KMS-11 (cell line): ENCODE measurements at regions not wholly inside any gene's neighbourhood (a gene's known extent, or its start where the extent isn't known, plus 50 kb on each side); places are given as distances from the start of the nearest gene placed in this dataset.

Experiments
- H2AFZ ChIP-seq: fragments of 200-600 bp; sonication (generic); 2 replicates; pipeline ENCODE4 v1.6.1; 2016; ENCODE audit warnings: antibody characterized with exemption, mixed run types, low read depth
- H3K27ac ChIP-seq: fragments of 200-600 bp; sonication (generic); 2 replicates; pipeline ENCODE4 v1.6.1; 2016; ENCODE audit warnings: mild to moderate bottlenecking, mixed run types
- H3K27me3 ChIP-seq: fragments of 200-600 bp; sonication (generic); 2 replicates; pipeline ENCODE4 v1.6.1; 2017; ENCODE audit warnings: mild to moderate bottlenecking, low read depth, mixed run types, moderate library complexity; ENCODE audit not compliant: insufficient read depth
- H3K36me3 ChIP-seq: fragments of 200-600 bp; sonication (generic); 2 replicates; pipeline ENCODE4 v1.6.1; 2017; ENCODE audit warnings: mild to moderate bottlenecking, mixed run types; ENCODE audit not compliant: insufficient read depth
- H3K4me1 ChIP-seq: fragments of 200-600 bp; sonication (generic); 2 replicates; pipeline ENCODE4 v1.6.1; 2016; ENCODE audit warnings: mild to moderate bottlenecking, low read depth, mixed run types; ENCODE audit not compliant: poor library complexity, severe bottlenecking
- H3K4me2 ChIP-seq: fragments of 200-600 bp; sonication (generic); 2 replicates; pipeline ENCODE4 v1.7.0; 2016; ENCODE audit warnings: mild to moderate bottlenecking, mixed run types
- H3K4me3 ChIP-seq: fragments of 200-600 bp; sonication (generic); IDR thresholded peaks from 2 replicates; pipeline ENCODE4 v1.6.1; 2017; ENCODE audit warnings: low read depth, low read length, mixed read lengths; ENCODE audit not compliant: insufficient read depth
- H3K79me2 ChIP-seq: fragments of 200-600 bp; sonication (generic); 2 replicates; pipeline ENCODE4 v1.6.1; 2016; ENCODE audit warnings: low read depth, mixed run types; ENCODE audit not compliant: insufficient read depth
- H3K9ac ChIP-seq: fragments of 200-600 bp; sonication (generic); 2 replicates; pipeline ENCODE4 v1.6.1; 2016; ENCODE audit warnings: mild to moderate bottlenecking, mixed run types
- H4K20me1 ChIP-seq: fragments of 200-600 bp; sonication (generic); 2 replicates; pipeline ENCODE4 v1.6.1; 2016; ENCODE audit warnings: mild to moderate bottlenecking, mixed run types; ENCODE audit not compliant: insufficient read depth
- TF ChIP-seq, protein P1 (sequence below): fragments of 200-600 bp; sonication (generic); conservative IDR thresholded peaks from 2 replicates; pipeline ENCODE4 v1.6.1; 2017; ENCODE audit warnings: low read depth, mild to moderate bottlenecking, antibody characterized with exemption, low read length, moderate library complexity, mixed read lengths

DNA sequence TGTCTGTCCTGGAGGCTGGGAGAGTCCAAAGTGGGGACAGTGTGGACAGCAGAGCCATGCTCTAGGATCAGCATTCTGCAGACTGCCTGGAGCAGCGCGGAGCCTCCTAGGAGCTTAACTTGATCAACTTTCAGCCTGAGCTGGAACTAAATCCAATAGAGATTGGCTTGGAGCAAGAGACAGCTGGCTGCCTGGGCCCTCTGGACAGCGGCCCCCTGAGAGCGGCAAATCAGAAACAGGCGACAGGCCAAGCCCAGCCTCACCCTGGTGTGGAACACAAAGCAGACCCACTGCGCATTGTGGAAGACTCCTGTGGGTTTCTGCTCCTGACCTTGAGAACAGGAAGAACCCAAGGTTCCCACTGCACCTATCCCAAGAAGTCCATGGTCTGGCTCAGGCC is 462.2 kb downstream of the TSHZ3 start:
- Histone ChIP-seq H3K36me3 (no peaks in the 10 kb centered on the region), H3K79me2 (no peaks in the 10 kb centered on the region), H3K27me3 (no peaks in the 10 kb centered on the region), H3K27ac (no peak overlapping the region), H3K4me3 (no peak overlapping the region), H3K4me2 (no peak overlapping the region), H3K4me1 (no peaks in the 10 kb centered on the region), H3K9ac (no peak overlapping the region), H4K20me1 (no peaks in the 10 kb centered on the region), H2AFZ (no peak overlapping the region)
- TF ChIP-seq, protein P1, sequence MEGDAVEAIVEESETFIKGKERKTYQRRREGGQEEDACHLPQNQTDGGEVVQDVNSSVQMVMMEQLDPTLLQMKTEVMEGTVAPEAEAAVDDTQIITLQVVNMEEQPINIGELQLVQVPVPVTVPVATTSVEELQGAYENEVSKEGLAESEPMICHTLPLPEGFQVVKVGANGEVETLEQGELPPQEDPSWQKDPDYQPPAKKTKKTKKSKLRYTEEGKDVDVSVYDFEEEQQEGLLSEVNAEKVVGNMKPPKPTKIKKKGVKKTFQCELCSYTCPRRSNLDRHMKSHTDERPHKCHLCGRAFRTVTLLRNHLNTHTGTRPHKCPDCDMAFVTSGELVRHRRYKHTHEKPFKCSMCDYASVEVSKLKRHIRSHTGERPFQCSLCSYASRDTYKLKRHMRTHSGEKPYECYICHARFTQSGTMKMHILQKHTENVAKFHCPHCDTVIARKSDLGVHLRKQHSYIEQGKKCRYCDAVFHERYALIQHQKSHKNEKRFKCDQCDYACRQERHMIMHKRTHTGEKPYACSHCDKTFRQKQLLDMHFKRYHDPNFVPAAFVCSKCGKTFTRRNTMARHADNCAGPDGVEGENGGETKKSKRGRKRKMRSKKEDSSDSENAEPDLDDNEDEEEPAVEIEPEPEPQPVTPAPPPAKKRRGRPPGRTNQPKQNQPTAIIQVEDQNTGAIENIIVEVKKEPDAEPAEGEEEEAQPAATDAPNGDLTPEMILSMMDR, result no peak

DNA sequence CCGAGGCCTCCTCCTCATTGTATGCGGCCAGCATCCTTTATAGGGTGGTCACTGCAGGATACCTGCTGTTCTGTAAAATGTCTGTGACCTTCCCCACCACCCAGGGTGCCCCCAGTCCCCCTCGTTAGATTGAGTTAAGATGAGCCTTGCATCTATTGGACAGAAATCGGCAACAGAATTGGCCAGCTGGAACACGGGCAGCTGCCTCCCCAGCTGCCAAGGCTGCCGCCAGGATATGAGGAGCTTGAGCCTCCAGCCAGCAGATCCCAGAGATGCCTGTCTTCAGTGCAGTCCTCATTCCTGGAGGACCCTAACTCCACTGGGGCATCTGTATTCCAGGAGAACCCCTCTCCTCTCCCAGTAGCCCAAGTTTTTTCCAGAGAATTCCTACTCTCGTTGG is 463.0 kb downstream of the TSHZ3 start:
- TF ChIP-seq, protein P1, result no peak
- H3K36me3 ChIP-seq, result no peaks in the 10 kb centered on the region

DNA sequence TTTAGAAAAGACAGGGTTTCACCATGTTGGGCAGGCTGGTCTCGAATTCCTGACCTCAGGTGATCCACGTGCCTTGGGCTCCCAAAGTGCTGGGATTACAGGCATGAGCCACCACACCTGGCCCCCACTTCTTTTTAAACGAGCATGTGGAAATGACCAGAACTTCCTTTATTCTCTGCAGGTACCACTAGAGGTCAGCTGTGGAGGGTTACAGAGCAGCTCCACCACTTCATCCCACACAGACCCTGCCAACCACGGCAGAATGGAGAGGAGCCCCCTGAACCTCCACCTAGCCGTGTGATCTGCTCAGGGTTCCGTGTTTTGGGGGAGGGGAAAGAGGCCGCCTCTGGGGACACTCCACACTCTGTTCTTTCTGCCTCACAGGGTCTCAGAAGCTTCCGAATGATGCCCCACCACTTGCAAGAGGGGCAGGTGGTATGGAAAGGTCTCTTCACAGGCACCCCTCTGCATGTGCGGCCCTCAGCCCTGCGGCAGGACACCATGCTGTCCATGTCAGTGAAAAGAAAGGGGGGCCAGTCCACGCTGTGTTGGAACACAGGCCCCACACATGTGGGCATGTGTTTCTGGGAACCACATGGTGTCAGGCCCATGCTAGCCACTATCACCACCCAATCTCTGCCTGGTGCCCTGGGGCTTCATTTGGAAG is 465.0 kb downstream of the TSHZ3 start:
- Histone ChIP-seq H3K27ac (no peak overlapping the region), H3K9ac (no peak overlapping the region), H3K4me1 (no peaks in the 10 kb centered on the region), H3K36me3 (no peaks in the 10 kb centered on the region), H2AFZ (no peak overlapping the region), H3K79me2 (no peaks in the 10 kb centered on the region), H4K20me1 (no peaks in the 10 kb centered on the region), H3K4me3 (no peak overlapping the region), H3K27me3 (no peaks in the 10 kb centered on the region), H3K4me2 (no peak overlapping the region)
- TF ChIP-seq, protein P1, result no peak

More for the DNA sequence above, 463.0 kb downstream of the TSHZ3 start:
- Histone ChIP-seq H3K27ac (no peak overlapping the region), H3K4me3 (no peak overlapping the region), H3K9ac (no peak overlapping the region), H3K79me2 (no peaks in the 10 kb centered on the region), H3K4me1 (no peaks in the 10 kb centered on the region), H3K27me3 (no peaks in the 10 kb centered on the region), H3K4me2 (no peak overlapping the region), H4K20me1 (no peaks in the 10 kb centered on the region), H2AFZ (no peak overlapping the region)

DNA sequence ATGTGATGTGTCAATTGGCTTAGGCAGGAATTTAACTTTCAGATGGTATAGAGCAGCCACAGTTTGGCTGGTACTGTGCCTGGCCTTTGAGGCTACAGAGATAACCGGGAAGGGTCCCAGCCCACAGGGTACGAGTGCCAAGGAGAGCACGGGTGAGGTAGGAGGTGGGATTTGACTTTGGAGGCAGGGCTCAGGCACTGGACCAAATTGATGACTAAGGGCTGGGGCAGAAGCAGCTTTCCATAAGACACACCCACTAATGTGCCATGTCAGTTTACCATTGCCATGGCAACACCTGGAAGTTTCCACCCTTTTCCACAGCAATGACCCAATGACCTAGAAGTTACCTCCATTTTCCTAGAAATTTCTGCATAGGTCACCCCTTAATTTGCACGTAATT is 466.2 kb downstream of the TSHZ3 start:
- no peaks in the 10 kb centered on the region for H3K79me2 ChIP-seq
- TF ChIP-seq, protein P1, result no peak
- no peaks in the 10 kb centered on the region for H3K27me3 ChIP-seq
- no peaks in the 10 kb centered on the region for H4K20me1 ChIP-seq
- no peak overlapping the region for H3K4me3 ChIP-seq
- H2AFZ ChIP-seq, result no peak overlapping the region
- H3K9ac ChIP-seq, result no peak overlapping the region
- no peaks in the 10 kb centered on the region for H3K36me3 ChIP-seq
- no peaks in the 10 kb centered on the region for H3K4me1 ChIP-seq
- no peak overlapping the region for H3K27ac ChIP-seq
- no peak overlapping the region for H3K4me2 ChIP-seq
